ENCODE measurements at regions not wholly inside any gene's neighbourhood (a gene's known extent, or its start where the extent isn't known, plus 50 kb on each side); places are given as distances from the start of the nearest gene placed in this dataset.

- intact Hi-C loops (cut with micrococcal nuclease; ENCODE audit: unreplicated experiment): no loop called here
- no peak overlapping the region for H3K27ac Mint-ChIP-seq (ENCODE audit: unreplicated experiment)
- peaks cover 11% of the 10 kb centered on the region for H3K9me3 Mint-ChIP-seq (ENCODE audit: low read depth, unreplicated experiment)
Measured at GRCh38 chr3:6112546-6112945, 748.4 kb upstream of the GRM7 start.

GRCh38 chr3:6113338-6113737, 747.6 kb upstream of the GRM7 start:
- Mint-ChIP-seq H3K27ac (ENCODE audit: unreplicated experiment) (no peak overlapping the region), H3K36me3 (ENCODE audit: insufficient read depth, unreplicated experiment) (no peaks in the 10 kb centered on the region), H3K4me1 (ENCODE audit: low read depth, unreplicated experiment) (no peaks in the 10 kb centered on the region), H3K9me3 (ENCODE audit: low read depth, unreplicated experiment) (peaks cover 8% of the 10 kb centered on the region), H3K27me3 (ENCODE audit: unreplicated experiment) (no peaks in the 10 kb centered on the region), H3K4me3 (ENCODE audit: low read depth, unreplicated experiment) (no peak overlapping the region)
- no peak for DNase-seq
- intact Hi-C loops (cut with micrococcal nuclease; ENCODE audit: unreplicated experiment): no loop called here
- no peak for TF ChIP-seq CTCF (IDR thresholded peaks at IDR 0.05; ENCODE audit: unreplicated experiment)
- CTCF ChIA-PET: interaction anchor here (0.6 kb wide), 1 partner anchor 47 kb away, joined by 4 read pairs; no protein-coding TSS in a partner anchor
- BruUV-seq (replicated peaks): no TSS peak

More at GRCh38 chr3:6112546-6112945, 748.4 kb upstream of the GRM7 start:
- no peak for TF ChIP-seq CTCF (IDR thresholded peaks at IDR 0.05; ENCODE audit: unreplicated experiment)
- no peaks in the 10 kb centered on the region for H3K27me3 Mint-ChIP-seq (ENCODE audit: unreplicated experiment)
- no peak overlapping the region for H3K4me3 Mint-ChIP-seq (ENCODE audit: low read depth, unreplicated experiment)
- CTCF ChIA-PET: no interaction called here
- H3K4me1 Mint-ChIP-seq (ENCODE audit: low read depth, unreplicated experiment): no peaks in the 10 kb centered on the region
- BruUV-seq (replicated peaks): no TSS peak
- no peaks in the 10 kb centered on the region for H3K36me3 Mint-ChIP-seq (ENCODE audit: insufficient read depth, unreplicated experiment)
- no peak for DNase-seq

- H3K9me3 Mint-ChIP-seq (ENCODE audit: low read depth, unreplicated experiment): peaks cover 3% of the 10 kb centered on the region
- H3K4me3 Mint-ChIP-seq (ENCODE audit: low read depth, unreplicated experiment): no peak overlapping the region
- no peak overlapping the region for H3K27ac Mint-ChIP-seq (ENCODE audit: unreplicated experiment)
- CTCF ChIA-PET: no interaction called here
- no peak for DNase-seq
- no peaks in the 10 kb centered on the region for H3K4me1 Mint-ChIP-seq (ENCODE audit: low read depth, unreplicated experiment)
- no peaks in the 10 kb centered on the region for H3K36me3 Mint-ChIP-seq (ENCODE audit: insufficient read depth, unreplicated experiment)
- no peak for TF ChIP-seq CTCF (IDR thresholded peaks at IDR 0.05; ENCODE audit: unreplicated experiment)
- intact Hi-C loops (cut with micrococcal nuclease; ENCODE audit: unreplicated experiment): no loop called here
- no TSS peak for BruUV-seq (replicated peaks)
- no peaks in the 10 kb centered on the region for H3K27me3 Mint-ChIP-seq (ENCODE audit: unreplicated experiment)
Measured at GRCh38 chr3:6119367-6119766, 741.5 kb upstream of the GRM7 start.

- TF ChIP-seq CTCF (IDR thresholded peaks at IDR 0.05; ENCODE audit: unreplicated experiment): no peak
- intact Hi-C loops (cut with micrococcal nuclease; ENCODE audit: unreplicated experiment): no loop called here
- H3K27ac Mint-ChIP-seq (ENCODE audit: unreplicated experiment): no peak overlapping the region
- H3K9me3 Mint-ChIP-seq (ENCODE audit: low read depth, unreplicated experiment): peaks cover 3% of the 10 kb centered on the region
- no peaks in the 10 kb centered on the region for H3K27me3 Mint-ChIP-seq (ENCODE audit: unreplicated experiment)
- no TSS peak for BruUV-seq (replicated peaks)
- CTCF ChIA-PET: no interaction called here
- H3K4me3 Mint-ChIP-seq (ENCODE audit: low read depth, unreplicated experiment): no peak overlapping the region
- H3K4me1 Mint-ChIP-seq (ENCODE audit: low read depth, unreplicated experiment): no peaks in the 10 kb centered on the region
- no peaks in the 10 kb centered on the region for H3K36me3 Mint-ChIP-seq (ENCODE audit: insufficient read depth, unreplicated experiment)
- no peak for DNase-seq
Measured at GRCh38 chr3:6120786-6121185, 740.1 kb upstream of the GRM7 start.

All from Calu3 (cell line).